T1000 (cell line): ENCODE measurements at regions not wholly inside any gene's neighbourhood (a gene's known extent, or its start where the extent isn't known, plus 50 kb on each side); places are given as distances from the start of the nearest gene placed in this dataset.
"Not testable (repeated sequence)": the region's sequence is repeated elsewhere in the genome, so short reads cannot be mapped to it uniquely, and the experiment has no call there.

Source experiments
- DNase-seq: peaks from one replicate; lab custom pipeline; 2025; ENCODE audit warnings: mixed read lengths; lab: John Stamatoyannopoulos, UW

- no peak for DNase-seq
These were observed 177.3 kb upstream of the HMHB1 start for GRCh38 chr5:143634689-143635088.

GRCh38 chr5:143629871-143630659 is 181.9 kb upstream of the HMHB1 start:
- DNase-seq, result no peak

GRCh38 chr5:143625048-143625447 is 186.9 kb upstream of the HMHB1 start:
- DNase-seq, result not testable (repeated sequence)

GRCh38 chr5:143624465-143624864 is 187.5 kb upstream of the HMHB1 start:
- no peak for DNase-seq

- DNase-seq, result no peak
These were observed 192.9 kb upstream of the HMHB1 start for GRCh38 chr5:143619040-143619439.

- no peak for DNase-seq
These were observed 193.8 kb upstream of the HMHB1 start for GRCh38 chr5:143618141-143618540.

GRCh38 chr5:143614831-143615230 is 197.1 kb upstream of the HMHB1 start:
- DNase-seq, result no peak

- no peak for DNase-seq
These were observed 198.6 kb upstream of the HMHB1 start for GRCh38 chr5:143613329-143613728.

GRCh38 chr5:143610946-143611345 is 201.0 kb upstream of the HMHB1 start:
- no peak for DNase-seq

- DNase-seq, result no peak
These were observed 202.7 kb upstream of the NR3C1 start for GRCh38 chr5:143606043-143606752.

- DNase-seq, result no peak
These were observed 202.0 kb upstream of the NR3C1 start for GRCh38 chr5:143605403-143606005.

- DNase-seq, result no peak
These were observed 198.4 kb upstream of the NR3C1 start for GRCh38 chr5:143601917-143602333.

- no peak for DNase-seq
These were observed 197.9 kb upstream of the NR3C1 start for GRCh38 chr5:143601357-143601756.

GRCh38 chr5:143600396-143601075 is 197.1 kb upstream of the NR3C1 start:
- no peak for DNase-seq

- no peak for DNase-seq
These were observed 196.0 kb upstream of the NR3C1 start for GRCh38 chr5:143599474-143599873.

- no peak for DNase-seq
These were observed 193.3 kb upstream of the NR3C1 start for GRCh38 chr5:143596824-143597223.

GRCh38 chr5:143594902-143595818 is 191.7 kb upstream of the NR3C1 start:
- DNase-seq, result no peak

GRCh38 chr5:143593723-143594122 is 190.2 kb upstream of the NR3C1 start:
- DNase-seq, result no peak

- DNase-seq, result no peak
These were observed 189.2 kb upstream of the NR3C1 start for GRCh38 chr5:143592648-143593047.

- no peak for DNase-seq
These were observed 185.6 kb upstream of the NR3C1 start for GRCh38 chr5:143588933-143589662.

- not testable (repeated sequence) for DNase-seq
These were observed 184.6 kb upstream of the NR3C1 start for GRCh38 chr5:143588121-143588520.
